T-cell (primary cell): ENCODE measurements at regions not wholly inside any gene's neighbourhood (a gene's known extent, or its start where the extent isn't known, plus 50 kb on each side); places are given as distances from the start of the nearest gene placed in this dataset.

Source experiments
- ATAC-seq, 4 experiments: fragments of 200-7000 bp in 3 of 4; fragments of 150-1000 bp in 1 of 4; cut with Tn5 transposase; replicated peaks in 1 of 4; 1 replicate in 3 of 4; 2 replicates in 1 of 4; pipeline ENCODE4 v1.10.0; 2021; ENCODE audit warnings: moderate library complexity in 3 of 4, mild to moderate bottlenecking in 2 of 4, moderate number of reproducible peaks in 1 of 4
- CTCF ChIA-PET, 2 donors: fragments of 300-600 bp; sonication (Branson Sonifier 250); formaldehyde crosslinking; loops; one replicate each; lab custom pipeline; 2022; ENCODE audit warnings: antibody characterized with exemption in 2 of 2; lab: Charles Lee
- POLR2A ChIA-PET, 2 donors: fragments of 300-600 bp; sonication (Branson Sonifier 250); formaldehyde crosslinking; loops; one replicate each; lab custom pipeline; 2022; ENCODE audit warnings: antibody characterized with exemption in 2 of 2; lab: Charles Lee
- DNase-seq, 35 experiments: peaks; one replicate each; pipeline versions ENCODE4 v3.0.0 to v3.0.0-alpha.2; 2013 to 2023
- H3K27ac ChIP-seq: one replicate; pipeline ENCODE4 v1.5.1; 2013; ENCODE audit warnings: low read length
- H3K27me3 ChIP-seq, 2 experiments: replicated peaks in 1 of 2; 1 replicate in 1 of 2; 2 replicates in 1 of 2; pipeline versions ENCODE4 v1.6.1 to v1.7.0; 2013; ENCODE audit warnings: low read length in 1 of 2, mixed read lengths in 1 of 2; ENCODE audit not compliant: control insufficient read depth in 2 of 2, insufficient read depth in 2 of 2; ENCODE audit errors: extremely low read depth in 1 of 2
- H3K36me3 ChIP-seq, 2 donors: 1 replicate in 1 of 2; 2 replicates in 1 of 2; pipeline versions ENCODE4 v1.6.1 to v1.7.0; 2013; ENCODE audit warnings: low read length in 1 of 2; ENCODE audit not compliant: control insufficient read depth in 2 of 2, insufficient read depth in 1 of 2; ENCODE audit errors: extremely low read depth in 1 of 2
- H3K4me1 ChIP-seq, 2 experiments: 1 replicate in 1 of 2; 2 replicates in 1 of 2; pipeline versions ENCODE4 v1.6.1 to v1.7.0; 2013; ENCODE audit warnings: low read length in 2 of 2, mixed read lengths in 1 of 2; ENCODE audit not compliant: insufficient read depth in 2 of 2, control insufficient read depth in 1 of 2; ENCODE audit errors: extremely low read depth in 1 of 2
- H3K4me3 ChIP-seq, 2 donors: 1 replicate in 1 of 2; 2 replicates in 1 of 2; pipeline versions ENCODE4 v1.5.1 to v1.7.0; 2013; ENCODE audit warnings: mild to moderate bottlenecking in 2 of 2, low read length in 1 of 2, moderate library complexity in 1 of 2; ENCODE audit not compliant: control insufficient read depth in 1 of 2; ENCODE audit errors: extremely low read depth in 1 of 2
- H3K9me3 ChIP-seq: 2 replicates; pipeline ENCODE4 v1.7.0; 2013
- H3K27ac Mint-ChIP-seq, 2 donors: one replicate each; pipeline ENCODE4 v1.8.0; 2020 to 2021; ENCODE audit warnings: mild to moderate bottlenecking in 2 of 2, mixed read lengths in 2 of 2
- H3K27me3 Mint-ChIP-seq, 2 donors: one replicate each; pipeline ENCODE4 v1.8.0; 2021 to 2022; ENCODE audit warnings: mixed read lengths in 2 of 2
- H3K36me3 Mint-ChIP-seq: one replicate; pipeline ENCODE4 v1.8.0; 2021; ENCODE audit warnings: mixed read lengths
- H3K4me1 Mint-ChIP-seq, 3 donors: one replicate each; pipeline ENCODE4 v1.8.0; 2020 to 2022; ENCODE audit warnings: mixed read lengths in 3 of 3, mild to moderate bottlenecking in 1 of 3
- H3K4me3 Mint-ChIP-seq, 3 donors: one replicate each; pipeline ENCODE4 v1.8.0; 2020 to 2022; ENCODE audit warnings: mild to moderate bottlenecking in 3 of 3, mixed read lengths in 3 of 3, moderate library complexity in 3 of 3
- H3K9me3 Mint-ChIP-seq, 3 donors: one replicate each; pipeline ENCODE4 v1.8.0; 2020 to 2022; ENCODE audit warnings: mixed read lengths in 3 of 3
- WGBS: methylation state at CpG from one replicate; pipeline ENCODE4 v1.1.5; 2013; ENCODE audit warnings: missing lambda C conversion rate; ENCODE audit not compliant: insufficient coverage; 5-methylcytosine and 5-hydroxymethylcytosine counted together

- no peaks in the 10 kb centered on the region for H3K36me3 Mint-ChIP-seq
- no peak overlapping the region for H3K4me3 ChIP-seq
- H3K27me3 Mint-ChIP-seq = peaks cover 6 to 15% of the 10 kb centered on the region in 2 donors
- no peaks in the 10 kb centered on the region for H3K4me1 ChIP-seq
- H3K9me3 ChIP-seq = no peaks in the 10 kb centered on the region
- no peak overlapping the region for H3K27ac ChIP-seq
- no peaks in the 10 kb centered on the region for H3K4me1 Mint-ChIP-seq
- no peaks in the 10 kb centered on the region for H3K36me3 ChIP-seq
- ChIA-PET POLR2A (no interaction called here), CTCF (no interaction called here)
- H3K27me3 ChIP-seq = peaks cover 0 to 12% of the 10 kb centered on the region in 2 experiments
- 81% methylated on average over 6 of the region's 9 CpGs for WGBS
- no peak overlapping the region for H3K27ac Mint-ChIP-seq
- H3K4me3 Mint-ChIP-seq = no peak overlapping the region
- no peak for DNase-seq
- no peaks in the 10 kb centered on the region for H3K9me3 Mint-ChIP-seq
- ATAC-seq = no peak
Measured at GRCh38 chr20:47993035-47993755, 207.9 kb upstream of the SULF2 start.

GRCh38 chr20:47991875-47992488 is 206.7 kb upstream of the SULF2 start:
- ATAC-seq (no peak), DNase-seq (no peak)
- no peaks in the 10 kb centered on the region for H3K36me3 ChIP-seq
- Mint-ChIP-seq H3K27me3 (peaks cover 0 to 15% of the 10 kb centered on the region in 2 donors), H3K4me3 (no peak overlapping the region), H3K27ac (no peak overlapping the region), H3K9me3 (no peaks in the 10 kb centered on the region), H3K4me1 (no peaks in the 10 kb centered on the region), H3K36me3 (no peaks in the 10 kb centered on the region)
- no peaks in the 10 kb centered on the region for H3K9me3 ChIP-seq
- WGBS = 13% methylated on average over 2 of the region's 9 CpGs
- peaks cover 0 to 12% of the 10 kb centered on the region in 2 experiments for H3K27me3 ChIP-seq
- ChIA-PET CTCF (no interaction called here), POLR2A (no interaction called here)
- no peaks in the 10 kb centered on the region for H3K4me1 ChIP-seq
- H3K27ac ChIP-seq = no peak overlapping the region
- no peak overlapping the region for H3K4me3 ChIP-seq

- no peak overlapping the region for H3K27ac Mint-ChIP-seq
- WGBS = 60% methylated on average over 5 of the region's 8 CpGs
- no peak overlapping the region for H3K4me3 Mint-ChIP-seq
- no peaks in the 10 kb centered on the region for H3K4me1 ChIP-seq
- ChIA-PET CTCF (no interaction called here), POLR2A (no interaction called here)
- peaks cover 0 to 12% of the 10 kb centered on the region in 2 experiments for H3K27me3 ChIP-seq
- no peaks in the 10 kb centered on the region for H3K4me1 Mint-ChIP-seq
- H3K36me3 Mint-ChIP-seq = no peaks in the 10 kb centered on the region
- H3K36me3 ChIP-seq = no peaks in the 10 kb centered on the region
- H3K4me3 ChIP-seq = no peak overlapping the region
- H3K9me3 Mint-ChIP-seq = no peaks in the 10 kb centered on the region
- DNase-seq = no peak
- H3K9me3 ChIP-seq = no peaks in the 10 kb centered on the region
- H3K27ac ChIP-seq = no peak overlapping the region
- ATAC-seq = no peak
- H3K27me3 Mint-ChIP-seq = peaks cover 0 to 15% of the 10 kb centered on the region in 2 donors
Measured at GRCh38 chr20:47990507-47991150, 205.3 kb upstream of the SULF2 start.

- H3K27me3 Mint-ChIP-seq = peaks cover 0 to 17% of the 10 kb centered on the region in 2 donors
- WGBS = 88% methylated on average over 4 of the region's 4 CpGs
Measured at GRCh38 chr20:47989957-47990356, 204.7 kb upstream of the SULF2 start.

GRCh38 chr20:47988676-47989075 is 203.4 kb upstream of the SULF2 start:
- no peak overlapping the region for H3K4me3 ChIP-seq
- POLR2A ChIA-PET = interaction anchor here in 1 of 2 donors (0.7 kb wide), 1 partner anchor 90 kb away, joined by 3 read pairs; no protein-coding TSS in a partner anchor
- no peak for ATAC-seq

More at GRCh38 chr20:47989957-47990356, 204.7 kb upstream of the SULF2 start:
- Mint-ChIP-seq H3K36me3 (no peaks in the 10 kb centered on the region), H3K4me1 (no peaks in the 10 kb centered on the region), H3K9me3 (no peaks in the 10 kb centered on the region), H3K4me3 (no peak overlapping the region), H3K27ac (no peak overlapping the region)
- Histone ChIP-seq H3K4me1 (no peaks in the 10 kb centered on the region), H3K27me3 (peaks cover 0 to 12% of the 10 kb centered on the region in 2 experiments), H3K27ac (no peak overlapping the region), H3K9me3 (no peaks in the 10 kb centered on the region), H3K36me3 (no peaks in the 10 kb centered on the region), H3K4me3 (no peak overlapping the region)
- ChIA-PET POLR2A (no interaction called here), CTCF (no interaction called here)
- no peak for DNase-seq
- no peak for ATAC-seq

GRCh38 chr20:47985092-47985850 is 200.0 kb upstream of the SULF2 start:
- Histone ChIP-seq H3K4me3 (no peak overlapping the region), H3K9me3 (no peaks in the 10 kb centered on the region), H3K36me3 (no peaks in the 10 kb centered on the region), H3K4me1 (no peaks in the 10 kb centered on the region), H3K27ac (no peak overlapping the region), H3K27me3 (peaks cover 0 to 16% of the 10 kb centered on the region in 2 experiments)
- ATAC-seq = no peak
- Mint-ChIP-seq H3K36me3 (no peaks in the 10 kb centered on the region), H3K4me3 (no peak overlapping the region), H3K27me3 (peaks cover 12 to 22% of the 10 kb centered on the region in 2 donors), H3K9me3 (no peaks in the 10 kb centered on the region), H3K27ac (no peak overlapping the region), H3K4me1 (no peaks in the 10 kb centered on the region)
- 100% methylated on average over 1 of the region's 7 CpGs for WGBS
- CTCF ChIA-PET = no interaction called here
- POLR2A ChIA-PET = no interaction called here
- DNase-seq = no peak

More at GRCh38 chr20:47988676-47989075, 203.4 kb upstream of the SULF2 start:
- DNase-seq = no peak
- H3K4me1 ChIP-seq = no peaks in the 10 kb centered on the region
- H3K27me3 ChIP-seq = peaks cover 0 to 14% of the 10 kb centered on the region in 2 experiments
- H3K4me1 Mint-ChIP-seq = no peaks in the 10 kb centered on the region
- H3K36me3 Mint-ChIP-seq = no peaks in the 10 kb centered on the region
- H3K36me3 ChIP-seq = no peaks in the 10 kb centered on the region
- H3K9me3 ChIP-seq = no peaks in the 10 kb centered on the region
- CTCF ChIA-PET = no interaction called here
- H3K27me3 Mint-ChIP-seq = peaks cover 2 to 23% of the 10 kb centered on the region in 2 donors
- no peaks in the 10 kb centered on the region for H3K9me3 Mint-ChIP-seq
- WGBS = no CpG with 5 or more reads among the region's 4 CpGs
- H3K27ac Mint-ChIP-seq = no peak overlapping the region
- H3K4me3 Mint-ChIP-seq = no peak overlapping the region
- H3K27ac ChIP-seq = no peak overlapping the region
